ENCODE measurements at regions not wholly inside any gene's neighbourhood (a gene's known extent, or its start where the extent isn't known, plus 50 kb on each side); places are given as distances from the start of the nearest gene placed in this dataset.

GRCh38 chr10:2572611-2573010 lies 494.7 kb upstream of the PFKP start:
- no peak for TF ChIP-seq CTCF (IDR thresholded peaks at IDR 0.05)
- no peak for TF ChIP-seq POLR2AphosphoS5 (IDR thresholded peaks at IDR 0.05)
- no peak for TF ChIP-seq POLR2A (IDR thresholded peaks at IDR 0.05)
